GM18499 (cell line): ENCODE measurements at regions not wholly inside any gene's neighbourhood (a gene's known extent, or its start where the extent isn't known, plus 50 kb on each side); places are given as distances from the start of the nearest gene placed in this dataset.

ENCODE experiments used
- ATAC-seq: cut with Tn5 transposase; IDR thresholded peaks from one replicate; pipeline ENCODE4 v1.9.1; 2021; ENCODE audit warnings: moderate number of reproducible peaks; ENCODE audit not compliant: insufficient read depth, unreplicated experiment

- ATAC-seq: no peak
Measured at GRCh38 chr7:28231176-28231575, 50.6 kb upstream of the JAZF1 start.

- no peak for ATAC-seq
Measured at GRCh38 chr7:28236560-28236959, 56.0 kb upstream of the JAZF1 start.

GRCh38 chr7:28237363-28237762 is 56.8 kb upstream of the JAZF1 start:
- no peak for ATAC-seq

- ATAC-seq: no peak
Measured at GRCh38 chr7:28239823-28240204, 59.2 kb upstream of the JAZF1 start.

GRCh38 chr7:28240481-28240880 is 59.9 kb upstream of the JAZF1 start:
- ATAC-seq: no peak

GRCh38 chr7:28243861-28244260 is 63.3 kb upstream of the JAZF1 start:
- no peak for ATAC-seq

GRCh38 chr7:28245123-28245878 is 64.7 kb upstream of the JAZF1 start:
- ATAC-seq: no peak

- no peak for ATAC-seq
Measured at GRCh38 chr7:28246921-28247461, 66.4 kb upstream of the JAZF1 start.

GRCh38 chr7:28258240-28258639 is 77.6 kb upstream of the JAZF1 start:
- ATAC-seq: no peak

- no peak for ATAC-seq
Measured at GRCh38 chr7:28260969-28261368, 80.4 kb upstream of the JAZF1 start.

GRCh38 chr7:28263622-28264271 is 83.2 kb upstream of the JAZF1 start:
- ATAC-seq: no peak

GRCh38 chr7:28266402-28266801 is 85.8 kb upstream of the JAZF1 start:
- no peak for ATAC-seq

- ATAC-seq: no peak
Measured at GRCh38 chr7:28267012-28267411, 86.4 kb upstream of the JAZF1 start.

- no peak for ATAC-seq
Measured at GRCh38 chr7:28269700-28270361, 89.2 kb upstream of the JAZF1 start.

- ATAC-seq: no peak
Measured at GRCh38 chr7:28270536-28270935, 89.9 kb upstream of the JAZF1 start.

- no peak for ATAC-seq
Measured at GRCh38 chr7:28272461-28272877, 91.9 kb upstream of the JAZF1 start.

GRCh38 chr7:28276298-28276697 is 95.7 kb upstream of the JAZF1 start:
- ATAC-seq: no peak

GRCh38 chr7:28277364-28277763 is 96.8 kb upstream of the JAZF1 start:
- no peak for ATAC-seq

- no peak for ATAC-seq
Measured at GRCh38 chr7:28277958-28278357, 97.4 kb upstream of the JAZF1 start.

GRCh38 chr7:28280516-28280915 is 99.9 kb upstream of the JAZF1 start:
- ATAC-seq: no peak

- no peak for ATAC-seq
Measured at GRCh38 chr7:28290496-28290895, 109.9 kb upstream of the JAZF1 start.
